GM18511 (cell line): ENCODE measurements at regions not wholly inside any gene's neighbourhood (a gene's known extent, or its start where the extent isn't known, plus 50 kb on each side); places are given as distances from the start of the nearest gene placed in this dataset.

Source experiments
- ATAC-seq: cut with Tn5 transposase; IDR thresholded peaks from one replicate; pipeline ENCODE4 v1.9.1; 2021; ENCODE audit warnings: mild to moderate bottlenecking, moderate library complexity; ENCODE audit not compliant: unreplicated experiment

DNA sequence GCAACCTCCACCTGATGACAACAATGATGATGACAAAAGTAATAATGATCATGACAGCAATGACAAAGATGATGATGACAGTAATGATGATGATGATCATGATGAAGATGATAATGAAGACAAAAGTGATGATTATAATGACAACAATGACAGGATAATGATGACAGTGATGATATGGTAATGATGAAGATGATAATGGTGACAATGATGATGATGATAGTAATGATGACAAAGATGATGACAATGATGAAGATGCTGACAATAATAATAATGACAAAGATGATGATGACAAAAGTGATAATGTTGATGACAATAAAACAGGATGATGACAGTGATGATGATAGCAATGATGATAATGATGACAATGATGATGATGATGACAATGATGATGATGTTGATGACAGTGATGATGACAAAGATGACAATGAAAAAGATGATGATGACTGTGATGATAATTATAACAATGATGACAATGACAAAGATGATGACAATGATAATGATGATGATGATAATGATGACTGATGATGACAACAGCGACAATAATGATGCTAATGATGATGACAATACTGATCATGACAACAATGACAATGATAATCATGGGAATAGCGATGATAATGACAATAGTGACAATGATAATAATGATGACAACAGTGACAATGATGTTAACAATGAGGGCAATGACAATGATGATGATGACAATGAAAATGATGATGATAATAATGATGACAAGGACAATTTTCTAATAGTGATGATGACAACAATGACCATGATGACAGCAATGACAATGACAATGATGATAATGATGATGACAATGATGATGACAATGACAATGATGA is 1106.5 kb upstream of the AUTS2 start:
- ATAC-seq: no peak

DNA sequence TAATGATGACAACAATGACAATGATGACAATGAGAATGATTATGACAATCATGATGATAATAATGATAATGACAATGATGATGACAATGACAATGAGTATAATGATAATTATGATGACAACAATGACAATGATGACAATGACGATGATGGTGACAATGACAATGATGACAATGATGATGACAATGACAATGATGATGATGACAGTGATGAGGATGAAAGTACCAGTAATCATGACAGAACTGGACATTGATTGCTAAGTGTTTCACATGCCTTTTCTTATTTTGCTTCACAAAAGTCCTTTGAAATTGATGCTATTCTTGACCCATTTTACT is 1106.0 kb upstream of the AUTS2 start:
- no peak for ATAC-seq

DNA sequence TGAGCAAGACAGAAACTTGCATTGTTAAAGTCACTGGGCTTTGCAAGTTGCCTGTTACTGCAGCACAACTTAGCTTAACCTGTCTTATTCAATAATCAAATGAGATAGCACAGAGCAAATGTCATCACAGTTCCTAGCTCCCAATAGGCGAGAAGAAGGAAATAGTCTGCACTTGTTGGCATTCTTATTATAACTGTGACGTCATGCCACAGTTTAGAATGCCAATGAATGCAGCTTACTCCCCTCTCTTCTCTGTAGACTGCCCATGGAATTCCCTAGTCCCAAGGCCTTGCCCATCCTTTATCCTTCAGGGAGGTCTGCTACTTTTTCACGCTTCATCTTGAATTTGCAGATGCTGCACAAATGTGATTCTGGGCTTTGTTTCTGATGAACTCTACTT is 1094.9 kb upstream of the AUTS2 start:
- no peak for ATAC-seq

DNA sequence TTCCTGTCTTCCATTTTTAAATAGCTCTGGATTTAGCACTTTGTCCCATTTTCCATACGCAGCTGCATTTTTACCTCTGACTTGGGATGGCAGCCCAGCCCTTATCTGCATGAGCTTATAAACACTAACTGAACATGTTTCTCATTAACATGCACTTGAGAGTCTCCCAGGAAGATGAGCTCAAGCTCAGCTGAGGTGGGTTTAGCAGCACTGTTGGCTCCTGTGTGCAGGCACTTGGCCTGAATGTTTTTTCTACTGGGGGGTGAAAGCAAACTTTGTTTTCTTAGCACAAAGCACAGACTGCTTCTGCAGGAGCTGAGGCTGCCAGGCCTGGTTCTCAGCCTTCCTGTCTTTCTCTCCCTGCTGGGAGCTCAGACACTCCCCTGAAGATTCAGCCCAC is 1093.6 kb upstream of the AUTS2 start:
- ATAC-seq: no peak

DNA sequence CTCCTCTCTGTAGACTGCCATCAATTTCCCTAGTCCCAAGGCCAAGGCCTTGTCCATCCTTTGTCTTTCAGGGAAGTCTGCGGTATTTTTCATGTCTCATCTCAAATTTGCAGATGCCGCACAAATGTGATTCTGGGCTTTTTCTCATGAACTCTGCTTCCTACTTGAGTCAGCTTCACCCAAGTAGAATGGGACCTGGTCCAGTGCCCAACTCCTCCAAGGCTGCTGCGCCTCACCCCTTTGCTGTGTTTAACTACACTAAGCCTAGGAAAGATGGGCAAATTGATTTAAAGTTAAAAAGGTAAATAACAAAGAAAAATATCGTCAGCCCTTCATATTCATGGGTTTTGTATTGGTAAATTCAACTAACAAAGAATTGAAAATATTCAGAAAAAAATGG is 1092.6 kb upstream of the AUTS2 start:
- ATAC-seq: no peak

DNA sequence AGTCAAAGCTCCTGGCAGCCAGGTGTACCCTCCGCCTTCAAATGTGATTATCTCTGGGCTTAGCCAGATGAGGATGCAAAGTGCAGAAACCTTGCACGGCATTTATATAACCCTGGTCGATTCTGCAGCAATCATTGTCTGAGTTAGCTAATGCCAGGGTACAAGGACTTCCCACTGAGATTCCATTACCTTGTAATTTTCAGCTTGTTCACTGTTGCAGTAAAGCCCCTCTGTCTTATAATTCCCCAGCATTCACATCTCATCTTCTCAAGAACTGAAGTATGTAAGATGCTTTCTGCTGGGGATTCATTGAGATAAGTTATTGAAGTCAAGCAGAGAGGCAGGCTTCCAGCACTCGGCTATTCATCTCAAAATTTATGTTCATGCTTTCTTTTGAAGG is 1090.6 kb upstream of the AUTS2 start:
- ATAC-seq: no peak

DNA sequence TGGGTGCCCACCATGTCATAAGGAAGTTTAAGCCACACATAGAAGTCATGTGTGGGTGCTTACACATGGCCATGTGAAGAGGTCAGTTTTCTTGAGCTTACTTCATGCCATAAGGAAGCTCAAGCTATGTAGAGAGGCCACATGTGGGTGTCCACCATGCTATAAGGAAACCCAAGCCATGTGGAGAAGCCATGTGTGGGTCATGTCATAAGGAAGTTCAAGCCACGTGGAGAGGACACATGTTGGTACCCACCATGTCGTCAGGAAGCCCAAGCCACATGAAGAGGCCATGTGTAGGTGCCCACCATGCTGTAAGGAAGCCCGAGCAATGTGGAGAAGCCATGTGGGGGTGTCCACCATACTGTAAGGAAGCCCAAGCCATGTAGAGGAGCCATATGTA is 1089.2 kb upstream of the AUTS2 start:
- no peak for ATAC-seq

DNA sequence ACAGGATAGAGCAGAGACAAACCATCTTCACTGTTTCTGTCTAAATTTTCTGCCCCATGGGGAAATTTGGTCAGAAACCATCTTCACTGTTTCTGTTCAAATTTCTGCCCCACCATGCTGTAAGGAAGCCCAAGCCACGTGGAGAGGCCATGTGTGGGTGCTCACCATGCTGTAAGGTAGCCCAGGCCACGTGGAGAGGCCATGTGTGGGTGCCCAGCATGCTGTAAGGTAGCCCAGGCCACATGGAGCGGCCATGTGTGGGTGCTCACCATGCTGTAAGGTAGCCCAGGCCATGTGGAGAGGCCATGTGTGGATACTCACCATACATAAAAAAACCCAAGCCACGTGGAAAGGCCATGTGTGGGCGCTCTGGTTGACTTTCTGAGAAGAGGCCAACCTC is 1088.7 kb upstream of the AUTS2 start:
- no peak for ATAC-seq

DNA sequence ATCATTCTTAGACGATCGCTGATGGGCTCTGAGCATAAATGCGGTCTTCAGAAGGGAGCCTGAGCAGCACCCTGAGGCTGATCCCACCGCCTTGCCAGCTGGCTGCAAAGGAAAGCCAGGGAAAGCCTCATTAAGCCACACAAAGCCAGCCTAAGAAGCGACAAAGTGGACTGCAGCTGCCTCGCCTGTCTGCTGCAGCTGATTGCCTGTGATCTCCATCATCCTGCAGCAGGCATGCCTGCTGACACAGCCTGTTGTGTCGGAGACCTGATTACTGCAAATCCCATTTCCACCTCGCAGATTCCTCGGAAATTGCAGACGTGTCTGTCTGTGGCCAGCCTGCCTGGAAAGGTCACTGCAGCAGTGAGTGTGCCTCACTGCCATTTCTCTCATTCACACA is 1087.0 kb upstream of the AUTS2 start:
- no peak for ATAC-seq

DNA sequence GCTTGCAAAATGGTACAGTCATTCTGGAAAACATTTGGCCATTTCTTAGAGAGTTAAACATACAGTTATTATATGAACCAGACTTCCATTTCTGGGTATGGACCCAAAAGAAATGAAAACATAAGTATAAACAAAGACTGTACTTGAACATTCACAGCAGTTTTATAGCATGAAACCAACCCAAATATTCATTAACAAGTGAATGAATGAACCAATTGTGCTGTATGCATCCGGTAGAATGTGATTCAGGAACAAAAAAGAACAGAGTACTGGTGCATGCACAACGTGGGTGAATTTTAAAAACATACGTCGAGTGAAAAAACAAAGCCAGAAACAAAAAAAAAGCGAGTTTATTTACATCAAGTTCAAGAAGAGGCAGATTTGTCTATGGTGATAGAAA is 1085.8 kb upstream of the AUTS2 start:
- ATAC-seq: no peak

DNA sequence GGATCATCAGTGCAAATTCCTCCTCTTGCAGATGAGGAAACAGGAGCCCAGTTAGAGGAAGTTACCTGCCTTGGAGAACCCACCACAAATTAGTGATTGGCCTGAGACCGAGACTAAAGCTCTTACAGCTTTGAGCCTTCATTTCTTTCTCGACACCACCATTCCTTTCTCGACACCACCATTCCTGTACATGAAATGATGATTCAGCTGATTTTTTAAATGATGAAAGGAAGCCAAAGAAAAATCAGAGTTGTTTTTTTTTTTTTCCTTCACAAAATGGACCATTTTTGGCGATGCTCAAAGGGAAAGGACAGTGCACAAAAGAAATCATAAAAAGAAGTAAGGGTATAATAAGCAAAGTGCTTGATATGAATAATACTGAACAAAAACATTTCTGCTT is 1080.2 kb upstream of the AUTS2 start:
- no peak for ATAC-seq

DNA sequence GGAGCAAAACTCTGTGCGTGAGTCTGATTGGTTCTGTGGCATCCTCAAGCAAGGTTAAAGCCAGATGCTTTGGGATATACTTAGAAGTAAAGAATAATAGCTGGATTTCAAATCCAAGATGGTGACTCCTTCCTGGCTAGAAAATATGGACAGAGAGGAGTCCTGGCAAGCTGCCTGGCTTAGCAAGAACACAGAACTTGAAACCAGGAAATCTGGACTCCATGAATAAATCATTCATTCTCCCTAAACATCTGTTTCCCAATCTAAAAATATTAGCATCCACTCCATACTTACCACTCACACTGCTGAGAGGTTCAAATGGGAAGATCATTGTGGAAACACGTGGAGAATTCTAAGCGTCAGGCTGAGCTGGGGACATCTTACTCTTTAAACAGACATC is 1074.1 kb upstream of the AUTS2 start:
- ATAC-seq: no peak

DNA sequence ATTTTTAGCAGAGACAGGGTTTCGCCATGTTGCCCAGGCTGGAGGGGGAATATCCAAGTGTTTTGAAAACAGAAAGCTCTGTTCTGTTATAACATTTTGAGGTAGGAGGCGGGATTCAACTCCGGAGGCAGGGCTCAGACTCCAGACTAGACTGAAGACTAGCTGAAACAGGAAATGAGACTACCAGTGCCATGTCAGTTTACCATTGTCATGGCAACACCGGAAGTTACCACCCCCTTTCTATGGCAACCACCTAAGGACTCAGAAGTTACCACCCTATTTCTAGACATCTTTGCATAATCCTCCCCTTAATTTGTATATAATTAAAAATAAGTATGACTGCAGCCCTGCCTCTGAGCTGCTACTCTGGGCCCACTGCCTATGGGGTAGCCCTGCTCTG is 1069.1 kb upstream of the AUTS2 start:
- no peak for ATAC-seq

DNA sequence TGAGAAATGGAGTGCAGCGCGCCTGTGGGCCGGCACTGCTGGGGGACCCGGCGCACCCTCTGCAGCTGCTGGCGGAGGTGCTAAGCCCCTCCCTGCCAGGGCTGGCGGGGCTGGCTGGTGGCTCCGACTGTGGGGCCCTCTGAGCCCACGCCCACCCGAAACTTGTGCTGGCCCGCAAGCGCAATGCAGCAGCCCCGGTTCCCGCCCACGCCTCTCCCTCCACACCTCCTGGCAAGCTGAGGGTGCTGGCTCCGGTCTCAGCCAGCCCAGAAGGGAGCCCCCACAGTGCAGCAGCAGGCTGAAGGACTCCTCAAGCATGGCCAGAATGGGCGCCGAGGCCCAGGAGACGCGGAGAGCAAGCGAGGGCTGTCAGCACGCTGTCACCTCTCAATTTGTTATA is 1063.0 kb upstream of the AUTS2 start:
- no peak for ATAC-seq

DNA sequence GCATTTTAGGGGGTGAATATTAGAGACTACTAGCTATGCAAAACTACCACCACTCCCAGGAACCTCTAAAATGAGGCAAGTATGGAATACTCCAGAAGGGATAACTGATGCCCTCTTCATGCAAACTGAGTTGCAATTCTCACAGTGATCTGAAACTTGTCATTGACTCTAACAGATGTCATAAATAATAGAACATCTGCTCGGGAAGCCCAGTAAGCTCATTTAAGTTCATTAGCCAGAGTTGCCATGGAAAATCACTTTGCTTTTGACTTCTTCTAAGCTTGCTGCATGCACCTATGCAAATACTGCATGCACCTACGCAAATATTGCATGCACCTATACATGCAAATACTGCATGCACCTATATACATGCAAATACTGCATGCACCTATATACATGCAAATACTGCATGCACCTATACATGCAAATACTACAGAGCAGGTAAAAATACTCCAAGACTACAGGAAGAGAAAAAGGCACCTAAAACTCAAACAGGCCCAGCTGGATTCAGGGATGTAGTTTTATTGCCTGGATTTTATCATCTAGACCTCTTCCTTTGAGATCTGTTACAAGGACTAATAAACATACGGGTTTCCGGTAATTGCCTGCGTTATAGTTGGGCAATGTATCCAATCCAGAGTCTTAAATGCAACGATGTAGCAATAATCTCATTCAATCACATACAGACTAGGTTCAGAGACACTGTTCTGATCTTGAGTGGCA is 1061.1 kb upstream of the AUTS2 start:
- ATAC-seq: no peak

DNA sequence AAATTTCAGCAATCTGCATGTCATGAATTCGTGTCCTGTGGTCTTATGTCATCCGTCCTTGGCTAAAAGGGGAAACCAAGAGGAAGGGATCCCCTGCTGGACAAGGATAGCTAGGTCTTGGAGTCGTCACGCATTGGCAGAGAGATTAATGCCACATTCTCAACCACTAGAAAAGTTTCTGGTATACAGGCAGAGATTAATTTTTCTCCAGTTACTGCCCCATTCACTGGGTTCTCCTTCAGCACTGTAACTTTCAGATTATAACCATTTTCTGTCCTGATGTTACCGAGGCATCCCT is 1060.6 kb upstream of the AUTS2 start:
- no peak for ATAC-seq

DNA sequence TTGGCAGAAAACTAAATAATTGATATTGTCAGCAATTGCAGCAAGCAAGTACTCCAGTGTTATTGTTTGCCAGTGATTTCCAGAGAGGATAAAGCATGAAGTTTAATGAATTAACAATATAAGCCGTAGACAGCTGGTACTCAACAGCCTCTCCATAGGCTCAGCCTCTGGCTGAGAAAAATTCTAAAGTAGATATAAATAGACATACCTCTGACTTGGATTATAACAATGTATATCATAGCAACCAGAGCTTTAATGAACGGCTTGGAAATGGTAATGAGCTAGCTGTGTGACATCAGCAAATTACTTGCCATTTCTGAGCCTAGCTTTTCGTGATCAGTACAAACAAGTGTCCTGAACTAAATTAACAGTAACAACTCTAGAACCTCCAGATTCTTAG is 1055.4 kb upstream of the AUTS2 start:
- ATAC-seq: no peak

DNA sequence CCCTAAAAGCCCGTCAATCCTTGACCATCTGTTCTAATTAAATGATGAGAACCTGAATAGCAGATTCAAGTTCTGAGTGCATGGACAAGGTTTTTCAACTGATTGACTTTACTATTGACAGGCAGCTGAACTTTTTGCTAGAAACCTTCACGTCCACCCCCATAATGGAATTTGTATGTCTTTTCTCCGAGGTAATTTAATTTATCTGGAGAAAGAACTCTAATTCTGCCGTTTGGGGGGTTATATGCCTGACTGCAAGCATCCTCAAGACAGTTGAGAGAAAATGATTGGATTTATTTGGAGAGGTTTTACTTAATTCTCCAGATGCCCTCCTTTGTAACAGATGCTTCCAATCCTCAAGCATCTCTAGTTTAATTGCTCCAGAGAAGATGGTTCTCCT is 1053.4 kb upstream of the AUTS2 start:
- no peak for ATAC-seq

DNA sequence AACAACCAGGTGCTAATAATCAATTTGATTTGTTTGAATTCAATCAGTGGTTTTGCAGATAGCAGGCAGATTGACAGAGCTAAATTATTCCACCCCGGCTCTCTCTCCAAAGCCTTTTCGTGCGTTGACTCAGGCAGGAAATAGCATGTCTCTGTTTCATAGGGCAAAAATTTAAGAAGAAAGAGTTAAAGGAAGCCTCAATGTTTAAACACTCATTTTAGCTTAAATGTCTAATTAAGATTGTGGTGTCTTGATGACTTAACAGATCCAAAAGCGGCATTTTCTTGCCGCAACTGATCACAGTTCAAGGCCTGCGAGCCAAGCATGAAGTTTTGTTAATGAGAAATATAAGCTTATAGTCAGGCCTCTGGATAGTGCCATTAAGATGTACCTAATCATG is 1051.1 kb upstream of the AUTS2 start:
- no peak for ATAC-seq

DNA sequence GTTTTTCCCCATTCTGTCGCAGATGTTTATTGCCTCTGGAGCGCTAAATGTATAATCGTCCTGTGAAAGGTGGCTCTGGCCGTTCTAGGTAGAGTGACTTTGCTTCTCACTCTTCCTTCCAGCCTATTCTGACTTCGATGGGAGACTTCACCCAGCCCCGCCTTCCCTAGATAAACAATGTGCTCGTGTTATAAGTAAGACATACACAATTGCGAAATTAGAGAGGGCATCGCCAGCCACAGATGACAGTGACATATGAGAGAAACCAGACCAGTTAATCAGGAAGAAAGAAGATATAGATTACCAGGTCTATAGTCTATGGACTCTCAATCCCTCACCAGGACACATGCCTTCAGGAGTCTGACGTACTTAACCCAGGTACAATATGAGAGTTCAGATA is 1050.5 kb upstream of the AUTS2 start:
- no peak for ATAC-seq

DNA sequence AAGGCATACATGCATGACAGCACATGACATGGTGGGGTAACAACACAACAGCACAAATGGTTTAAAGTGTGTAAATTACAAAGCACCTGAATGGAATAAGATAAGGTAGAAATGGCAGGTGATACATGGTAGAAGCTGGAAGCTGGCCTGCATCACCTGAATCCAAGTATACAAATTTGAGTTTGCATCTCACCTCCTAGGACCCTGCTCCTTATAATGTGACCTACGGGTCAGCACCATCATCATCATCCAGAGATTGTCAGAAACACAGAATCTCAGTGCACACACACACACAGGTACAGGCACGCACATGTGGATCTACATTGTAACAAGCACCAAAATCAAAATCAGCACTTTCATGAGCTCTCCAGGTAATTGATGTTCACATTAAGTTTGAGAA is 1048.2 kb upstream of the AUTS2 start:
- ATAC-seq: no peak

DNA sequence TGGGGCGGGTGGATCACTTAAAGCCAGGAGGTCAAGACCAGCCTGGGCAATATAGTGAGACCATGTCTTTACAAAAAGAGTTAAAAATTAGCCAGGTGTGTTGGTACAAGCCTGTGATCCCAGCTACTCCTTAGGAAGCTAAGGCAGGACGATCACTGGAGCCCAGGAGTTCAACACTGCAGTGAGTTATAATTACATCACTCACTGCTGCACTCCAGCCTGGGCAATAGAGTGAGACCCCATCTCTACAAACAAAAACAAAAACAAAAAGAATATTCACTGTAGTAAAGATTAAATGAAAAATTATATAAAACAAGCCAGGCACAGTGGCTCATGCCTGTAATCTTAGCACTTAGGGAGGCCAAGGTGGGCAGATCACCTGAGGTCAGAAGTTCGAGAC is 1047.6 kb upstream of the AUTS2 start:
- no peak for ATAC-seq

DNA sequence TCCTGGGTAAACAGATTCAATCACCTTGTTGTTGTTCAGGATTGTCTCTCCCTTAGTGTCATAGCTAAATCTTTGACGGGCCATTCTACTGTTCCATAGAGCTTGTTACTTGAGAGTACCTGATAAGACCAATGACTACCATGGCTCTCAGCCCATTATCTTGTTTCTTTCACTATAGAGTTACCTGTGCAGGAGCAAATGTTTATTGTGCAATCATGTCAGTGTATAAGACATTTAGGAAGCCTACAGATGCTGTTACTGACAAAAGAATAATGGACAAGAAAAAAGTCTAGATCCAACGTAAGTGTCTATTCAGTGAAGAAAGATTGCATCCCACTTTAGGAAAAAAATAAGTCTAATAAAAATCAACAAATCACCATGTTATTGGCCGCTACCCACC is 1041.7 kb upstream of the AUTS2 start:
- ATAC-seq: no peak
